ENCODE measurements at regions not wholly inside any gene's neighbourhood (a gene's known extent, or its start where the extent isn't known, plus 50 kb on each side); places are given as distances from the start of the nearest gene placed in this dataset.

- DNase-seq (ENCODE audit: extremely low read depth, insufficient read length): no peak
- Histone ChIP-seq H3K4me3 (replicated peaks; ENCODE audit: low read depth, low read length) (no peak overlapping the region), H3K36me3 (ENCODE audit: control insufficient read depth, insufficient read depth, low read length) (no peaks in the 10 kb centered on the region), H3K27me3 (replicated peaks; ENCODE audit: control insufficient read depth, insufficient read depth, low read length) (no peaks in the 10 kb centered on the region)
- no peak for TF ChIP-seq CTCF (IDR thresholded peaks at IDR 0.05; ENCODE audit: insufficient read depth, low read length, poor library complexity, severe bottlenecking)
Measured at GRCh38 chr13:56396318-56396717, 744.4 kb upstream of the PRR20A start.

GRCh38 chr13:56400774-56401173 is 739.9 kb upstream of the PRR20A start:
- Histone ChIP-seq H3K27me3 (replicated peaks; ENCODE audit: control insufficient read depth, insufficient read depth, low read length) (no peaks in the 10 kb centered on the region), H3K36me3 (ENCODE audit: control insufficient read depth, insufficient read depth, low read length) (no peaks in the 10 kb centered on the region), H3K4me3 (replicated peaks; ENCODE audit: low read depth, low read length) (no peak overlapping the region)
- no peak for TF ChIP-seq CTCF (IDR thresholded peaks at IDR 0.05; ENCODE audit: insufficient read depth, low read length, poor library complexity, severe bottlenecking)
- no peak for DNase-seq (ENCODE audit: extremely low read depth, insufficient read length)

GRCh38 chr13:56412856-56413255 is 727.9 kb upstream of the PRR20A start:
- no peaks in the 10 kb centered on the region for H3K36me3 ChIP-seq (ENCODE audit: control insufficient read depth, insufficient read depth, low read length)
- no peaks in the 10 kb centered on the region for H3K27me3 ChIP-seq (replicated peaks; ENCODE audit: control insufficient read depth, insufficient read depth, low read length)
- TF ChIP-seq CTCF (IDR thresholded peaks at IDR 0.05; ENCODE audit: insufficient read depth, low read length, poor library complexity, severe bottlenecking): no peak
- no peak for DNase-seq (ENCODE audit: extremely low read depth, insufficient read length)
- no peak overlapping the region for H3K4me3 ChIP-seq (replicated peaks; ENCODE audit: low read depth, low read length)

GRCh38 chr13:56424246-56424645 is 716.5 kb upstream of the PRR20A start:
- no peak for DNase-seq (ENCODE audit: extremely low read depth, insufficient read length)
- no peak for TF ChIP-seq CTCF (IDR thresholded peaks at IDR 0.05; ENCODE audit: insufficient read depth, low read length, poor library complexity, severe bottlenecking)
- no peaks in the 10 kb centered on the region for H3K27me3 ChIP-seq (replicated peaks; ENCODE audit: control insufficient read depth, insufficient read depth, low read length)
- H3K36me3 ChIP-seq (ENCODE audit: control insufficient read depth, insufficient read depth, low read length): no peaks in the 10 kb centered on the region
- H3K4me3 ChIP-seq (replicated peaks; ENCODE audit: low read depth, low read length): no peak overlapping the region

- H3K4me3 ChIP-seq (replicated peaks; ENCODE audit: low read depth, low read length): no peak overlapping the region
Measured at GRCh38 chr13:56457535-56458190, 683.1 kb upstream of the PRR20A start.

More at GRCh38 chr13:56457535-56458190, 683.1 kb upstream of the PRR20A start:
- no peaks in the 10 kb centered on the region for H3K36me3 ChIP-seq (ENCODE audit: control insufficient read depth, insufficient read depth, low read length)
- no peaks in the 10 kb centered on the region for H3K27me3 ChIP-seq (replicated peaks; ENCODE audit: control insufficient read depth, insufficient read depth, low read length)
- DNase-seq (ENCODE audit: extremely low read depth, insufficient read length): no peak
- no peak for TF ChIP-seq CTCF (IDR thresholded peaks at IDR 0.05; ENCODE audit: insufficient read depth, low read length, poor library complexity, severe bottlenecking)

All from GM06990 (cell line).